Stimulated activated CD4-positive, alpha-beta T cell treated with anti-CD3 and anti-CD28 coated beads, TNF-alpha, amount 100 ng/mL, for 1 hour (primary cell): ENCODE measurements at regions not wholly inside any gene's neighbourhood (a gene's known extent, or its start where the extent isn't known, plus 50 kb on each side); places are given as distances from the start of the nearest gene placed in this dataset.

Source experiments
- DNase-seq, 3 donors: peaks; one replicate each; pipeline ENCODE4 v3.0.0-alpha.2; 2020; ENCODE audit warnings: low read depth in 3 of 3, low spot score in 1 of 3

DNA sequence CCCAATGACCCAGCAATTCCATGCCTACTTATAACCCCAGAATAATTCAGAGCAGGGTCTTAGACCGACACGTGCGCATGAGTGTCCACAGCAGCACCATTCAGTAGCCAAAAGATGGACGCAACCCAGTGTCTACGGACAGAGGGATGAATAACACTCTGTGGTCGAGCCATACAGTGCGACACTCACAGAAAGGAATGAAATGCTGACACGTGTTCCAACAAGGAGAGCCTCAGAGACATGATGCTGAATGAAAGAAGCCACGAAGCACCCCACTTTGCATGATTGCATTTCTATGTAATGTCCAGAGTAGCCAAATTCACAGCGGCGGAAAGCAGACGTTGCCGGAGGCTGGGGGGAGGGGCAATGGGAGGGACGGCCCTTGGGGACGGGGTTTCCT is 134.4 kb downstream of the CTTN start:
- DNase-seq = no peak

DNA sequence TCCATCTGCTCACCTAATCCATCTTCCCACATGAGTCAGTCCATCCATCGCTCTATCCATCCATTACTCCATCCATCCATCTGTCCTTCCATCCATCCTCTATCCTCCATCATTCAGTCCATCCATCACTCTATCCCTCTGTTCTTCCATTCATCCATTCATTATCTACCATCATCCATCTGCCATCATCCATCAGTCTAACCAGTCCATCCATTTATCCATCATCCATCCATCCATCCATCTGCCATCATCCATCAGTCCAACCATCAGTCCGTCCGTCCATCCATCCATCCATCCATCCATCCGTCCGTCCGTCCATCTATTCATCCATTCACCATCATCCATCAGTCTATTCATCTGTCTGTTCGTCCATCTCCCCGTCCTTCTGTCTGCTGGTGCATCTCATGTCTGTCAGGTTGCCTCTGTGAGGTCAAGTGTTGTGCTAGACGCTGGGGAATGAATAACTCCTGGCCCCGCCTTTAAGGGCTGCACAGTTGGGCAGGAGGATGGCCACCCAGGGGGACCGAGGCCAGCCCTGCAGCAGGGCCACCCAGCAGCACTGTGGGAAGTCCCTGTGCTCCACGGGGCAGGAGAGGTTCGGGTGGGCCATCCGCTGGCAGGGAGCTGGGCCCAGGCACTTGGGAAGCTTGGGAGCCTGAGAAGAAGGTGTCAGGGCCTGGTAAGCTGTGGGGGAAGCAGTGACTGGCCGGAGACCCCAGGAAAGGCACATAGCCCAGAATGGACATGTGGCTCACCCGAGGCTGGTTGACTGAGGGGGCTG is 137.1 kb downstream of the CTTN start:
- no peak for DNase-seq

DNA sequence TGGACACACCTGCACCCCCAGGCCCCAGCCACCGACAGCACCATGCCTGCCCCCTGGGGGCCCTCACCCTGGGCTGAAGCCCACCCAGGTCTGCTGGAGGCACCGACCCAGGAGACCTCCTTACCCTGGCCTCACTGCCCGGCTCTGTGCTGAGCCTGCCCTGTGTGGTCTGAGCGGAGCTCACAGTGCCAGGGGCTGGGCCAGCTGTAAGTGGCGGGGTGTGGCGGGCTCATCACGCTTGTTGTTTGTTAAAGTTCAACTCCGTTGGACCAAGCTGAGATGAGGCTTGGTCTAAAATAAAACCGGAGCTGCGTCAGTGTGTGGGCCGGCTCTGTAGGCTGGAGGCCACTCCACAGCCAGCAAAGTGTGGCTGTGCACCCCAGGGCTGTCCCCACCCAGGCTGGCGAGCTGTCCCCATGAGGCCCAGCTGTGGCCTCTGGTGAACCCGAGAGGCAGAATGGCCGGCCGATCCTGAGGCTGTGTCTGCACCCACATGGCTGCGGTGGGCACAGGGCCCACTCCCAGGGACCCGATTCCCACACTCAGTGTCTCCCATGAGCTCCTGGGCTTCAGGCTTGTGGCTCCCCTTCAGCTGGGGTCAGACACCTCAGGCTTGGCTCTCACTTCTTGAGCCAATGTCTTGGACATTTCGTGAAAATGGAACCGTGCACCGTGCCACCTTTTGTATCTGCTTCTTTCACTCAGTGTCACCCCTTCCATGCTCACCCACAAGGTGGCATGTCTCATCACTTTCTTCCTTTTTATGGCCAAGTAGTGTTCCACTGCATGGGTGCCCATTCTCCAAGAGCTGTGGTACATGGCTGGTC is 137.9 kb downstream of the CTTN start:
- no peak for DNase-seq

DNA sequence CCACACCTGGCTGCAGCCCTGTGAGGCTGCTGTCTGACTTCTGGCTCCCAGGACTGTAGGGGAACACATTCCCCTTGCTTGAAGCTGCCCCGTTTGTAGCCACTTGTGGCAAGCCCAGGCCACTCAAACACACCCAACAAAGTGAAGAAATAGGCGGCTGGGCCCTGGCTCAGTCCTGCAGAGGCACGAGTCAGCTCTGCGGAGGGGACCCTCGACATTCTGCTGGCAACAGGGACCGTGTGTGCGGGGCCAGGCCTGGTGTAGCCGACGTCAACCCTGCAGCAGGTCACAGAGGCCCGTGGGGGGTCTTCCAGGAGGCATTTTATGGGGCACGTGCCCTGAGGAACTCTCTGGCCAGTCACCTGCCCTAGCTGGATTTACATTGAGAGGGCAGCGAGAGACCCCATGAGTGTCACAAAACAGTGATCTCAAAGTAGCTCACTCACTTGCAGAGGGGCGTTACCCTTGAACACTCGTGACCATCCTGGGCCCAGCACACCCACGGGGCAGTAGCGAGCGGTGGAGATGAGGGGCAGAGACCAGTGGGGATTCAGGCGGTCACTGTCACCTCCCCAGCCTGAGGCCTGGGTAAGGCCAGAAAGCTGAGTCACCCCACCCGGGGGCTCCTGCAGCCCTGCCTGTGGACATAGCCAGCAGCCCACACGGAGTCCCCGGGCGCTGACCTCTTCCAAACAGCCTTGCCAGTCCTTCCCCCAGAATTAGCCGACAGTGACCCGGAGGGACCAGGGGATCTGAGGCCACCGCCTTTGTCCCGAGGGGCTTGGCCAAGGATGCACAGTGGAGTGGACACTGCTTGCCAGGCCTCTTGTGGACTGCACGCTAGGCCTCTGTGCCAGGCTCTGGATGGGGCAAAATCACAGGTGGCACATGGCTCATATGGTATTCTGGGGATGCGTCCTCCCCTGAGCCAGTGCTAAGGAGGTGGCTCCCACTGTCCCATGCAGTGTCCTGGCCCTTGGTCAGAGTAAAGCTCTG is 139.5 kb downstream of the CTTN start:
- DNase-seq = no peak

DNA sequence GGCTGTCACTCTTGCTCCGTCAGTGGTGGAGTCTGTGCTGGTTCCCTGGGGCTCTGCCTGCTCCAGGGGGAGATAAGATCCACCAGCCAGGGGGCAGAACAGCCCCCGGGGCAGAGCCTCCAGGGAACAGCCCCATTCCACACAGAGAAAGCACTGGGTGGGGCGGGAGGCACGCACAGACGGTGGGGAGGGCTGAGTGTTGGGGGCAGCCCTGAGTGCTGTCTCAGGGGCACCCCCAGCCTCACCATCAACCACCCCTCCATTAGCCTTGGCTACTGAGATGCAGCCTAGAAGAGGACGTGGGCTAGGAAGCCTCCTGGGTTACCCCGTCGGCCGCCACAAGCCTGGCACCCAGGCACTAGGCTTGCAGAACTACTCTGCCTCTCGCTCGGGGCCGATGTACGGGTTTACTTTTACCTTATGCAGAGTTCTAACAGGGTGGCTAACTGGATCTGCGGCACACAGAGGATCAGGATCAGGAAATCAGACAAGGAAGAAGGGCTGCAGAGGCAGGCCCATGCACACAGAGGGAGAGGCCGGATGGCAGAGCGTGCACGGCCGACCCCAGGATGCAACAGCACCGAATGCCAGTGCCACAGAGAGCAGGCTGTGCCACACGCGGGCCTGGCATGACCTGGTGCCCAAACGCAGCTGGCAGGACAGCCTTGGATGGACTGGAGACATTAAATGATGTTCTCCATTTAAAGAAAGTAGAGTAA is 140.5 kb downstream of the CTTN start:
- no peak for DNase-seq

DNA sequence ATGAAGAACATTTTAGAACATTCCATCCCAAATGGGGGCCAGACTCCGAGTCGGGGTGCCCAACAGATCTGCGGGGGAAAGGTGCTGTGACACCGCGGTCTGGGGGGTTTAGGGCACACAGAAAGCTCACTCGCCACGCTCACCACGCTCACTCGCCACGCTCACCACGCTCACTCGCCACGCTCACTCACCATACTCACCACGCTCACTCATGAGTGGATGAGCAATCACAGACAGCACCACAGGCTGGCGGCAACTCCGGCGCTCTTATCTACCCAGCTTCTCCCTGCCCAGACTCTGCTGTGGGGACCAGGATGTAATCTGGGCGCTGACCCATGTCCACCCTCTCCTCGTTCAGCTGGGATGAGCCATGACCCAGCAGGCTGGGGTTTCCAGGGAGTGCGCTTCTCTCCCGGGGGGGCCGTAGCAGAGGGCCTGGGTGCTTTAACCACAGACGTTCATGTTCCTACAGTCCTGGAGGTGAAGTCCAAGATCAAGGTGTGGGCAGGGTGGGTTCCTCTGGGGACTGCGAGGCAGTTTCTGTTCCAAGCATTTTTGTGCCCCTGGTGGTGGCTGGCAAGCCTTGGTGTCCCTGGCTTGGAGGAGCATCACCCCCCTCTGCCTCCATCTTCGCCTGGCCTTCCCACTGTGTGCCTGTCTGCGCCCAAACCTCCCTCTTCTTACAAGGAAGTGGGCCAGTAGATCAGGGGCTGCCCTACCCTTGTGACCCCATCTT is 141.2 kb downstream of the CTTN start:
- DNase-seq = no peak

DNA sequence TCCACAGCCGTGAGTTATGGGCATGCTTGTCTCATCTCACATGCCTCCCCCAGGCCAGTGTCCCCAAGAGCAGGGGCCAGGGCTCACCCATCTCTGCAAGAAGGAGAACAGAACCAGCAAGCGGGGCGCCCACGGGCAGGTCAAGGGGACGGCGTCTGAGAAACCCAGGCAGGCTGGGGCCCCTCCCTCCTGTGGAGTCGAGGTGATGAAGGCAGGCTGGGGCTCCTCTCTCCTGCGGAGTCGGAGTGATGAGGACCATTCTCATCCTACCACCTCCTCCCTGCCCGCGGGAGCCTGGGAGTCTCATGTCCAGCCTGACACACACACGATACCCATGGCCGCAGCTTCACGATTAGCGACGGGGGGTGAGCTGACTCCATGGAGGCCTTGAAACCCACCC is 141.9 kb downstream of the CTTN start:
- DNase-seq = no peak

DNA sequence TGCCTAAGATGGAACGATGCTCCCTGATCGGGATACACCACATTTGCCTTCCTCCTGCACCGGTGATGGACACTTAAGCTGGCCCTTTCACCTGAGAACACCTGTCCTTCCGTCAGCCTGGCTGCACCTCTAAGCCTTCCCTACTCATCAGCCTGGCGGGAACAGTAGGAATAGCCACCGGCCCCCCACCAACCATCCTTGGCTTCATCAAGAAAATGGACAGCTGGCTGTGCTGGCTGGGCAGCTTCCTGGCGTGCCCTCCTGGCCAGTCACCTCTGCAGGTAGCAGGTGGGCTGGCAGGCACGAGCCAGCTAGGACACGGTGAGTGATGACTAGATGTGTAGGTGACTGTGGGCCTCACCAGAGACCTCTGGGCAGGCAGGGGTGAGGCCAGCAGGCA is 142.8 kb downstream of the CTTN start:
- DNase-seq = no peak

DNA sequence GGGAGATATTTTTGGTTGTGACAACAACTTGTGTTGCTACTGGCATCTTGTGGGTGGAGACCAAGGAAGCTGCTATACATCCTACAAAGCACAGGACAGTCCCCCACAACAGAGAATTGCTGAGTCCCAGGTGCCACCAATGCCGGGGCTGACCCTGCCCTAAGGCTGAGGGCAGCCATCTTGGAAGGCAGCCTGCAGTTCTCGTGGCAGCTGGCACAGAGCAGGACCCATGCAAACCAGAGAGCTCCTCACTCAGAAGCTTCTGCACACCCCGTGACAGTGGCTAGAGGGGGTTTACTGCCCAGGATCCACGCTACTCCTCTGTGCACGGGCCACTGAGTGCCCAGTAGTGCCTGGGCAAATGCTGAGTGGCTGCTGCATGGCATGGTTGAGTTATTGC is 143.4 kb downstream of the CTTN start:
- DNase-seq = no peak

DNA sequence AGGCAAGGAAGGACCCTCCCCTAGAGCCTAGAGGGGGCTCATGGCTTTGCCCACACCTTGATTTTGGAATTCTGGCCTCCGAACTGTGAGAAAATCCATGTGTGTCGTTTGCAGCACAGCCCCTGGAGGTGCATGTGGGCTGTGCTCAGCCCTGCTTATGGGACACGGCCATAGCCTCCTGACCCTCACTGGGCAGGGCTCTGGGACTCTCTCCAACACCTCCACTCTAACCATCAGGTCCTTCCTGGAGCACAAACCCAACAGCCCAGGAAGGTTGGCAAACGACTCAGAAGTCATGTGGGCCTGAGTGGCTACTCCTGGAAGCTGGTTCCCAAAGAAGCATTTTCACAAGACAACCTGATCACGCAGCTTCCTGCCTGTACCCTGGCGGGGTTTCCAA is 144.1 kb downstream of the CTTN start:
- DNase-seq = no peak

DNA sequence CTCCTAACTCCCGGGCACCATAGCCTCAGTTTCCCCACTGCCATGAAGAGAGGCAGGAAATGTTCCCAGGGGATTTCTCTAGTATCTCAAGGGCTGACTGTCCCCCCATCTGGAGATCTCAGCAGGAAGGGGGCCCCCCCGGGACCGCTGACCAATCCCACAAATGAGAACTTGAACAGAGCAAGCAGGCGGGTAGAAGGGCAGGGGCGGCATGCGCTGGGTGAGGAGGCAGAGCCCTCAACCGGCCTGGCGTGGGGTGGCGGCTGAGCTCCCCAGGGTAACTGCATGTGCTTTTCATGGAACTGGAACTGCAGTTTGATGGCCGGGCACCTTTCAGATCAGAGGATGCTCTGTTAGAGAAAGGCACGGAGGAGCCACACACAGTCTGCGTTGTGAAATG is 144.5 kb downstream of the CTTN start:
- no peak for DNase-seq

DNA sequence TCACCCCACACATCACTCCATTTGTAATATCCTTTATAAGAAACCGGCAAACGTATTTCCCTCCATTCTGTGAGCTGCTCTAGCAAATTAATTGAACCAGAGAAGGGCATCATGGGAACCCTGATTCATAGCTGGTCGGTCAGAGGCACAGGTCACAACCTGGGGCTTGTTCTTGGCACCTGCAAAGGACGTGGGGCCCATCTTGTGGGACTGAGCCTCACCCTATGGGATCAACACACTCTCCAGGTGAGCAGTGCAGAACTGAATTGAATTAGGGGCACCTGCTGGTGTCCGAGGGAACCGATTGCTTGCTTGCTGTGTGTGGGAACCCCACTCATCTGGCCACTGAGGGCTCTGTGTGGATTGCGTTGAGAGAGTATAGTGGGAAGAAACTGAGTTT is 145.3 kb downstream of the CTTN start:
- no peak for DNase-seq

DNA sequence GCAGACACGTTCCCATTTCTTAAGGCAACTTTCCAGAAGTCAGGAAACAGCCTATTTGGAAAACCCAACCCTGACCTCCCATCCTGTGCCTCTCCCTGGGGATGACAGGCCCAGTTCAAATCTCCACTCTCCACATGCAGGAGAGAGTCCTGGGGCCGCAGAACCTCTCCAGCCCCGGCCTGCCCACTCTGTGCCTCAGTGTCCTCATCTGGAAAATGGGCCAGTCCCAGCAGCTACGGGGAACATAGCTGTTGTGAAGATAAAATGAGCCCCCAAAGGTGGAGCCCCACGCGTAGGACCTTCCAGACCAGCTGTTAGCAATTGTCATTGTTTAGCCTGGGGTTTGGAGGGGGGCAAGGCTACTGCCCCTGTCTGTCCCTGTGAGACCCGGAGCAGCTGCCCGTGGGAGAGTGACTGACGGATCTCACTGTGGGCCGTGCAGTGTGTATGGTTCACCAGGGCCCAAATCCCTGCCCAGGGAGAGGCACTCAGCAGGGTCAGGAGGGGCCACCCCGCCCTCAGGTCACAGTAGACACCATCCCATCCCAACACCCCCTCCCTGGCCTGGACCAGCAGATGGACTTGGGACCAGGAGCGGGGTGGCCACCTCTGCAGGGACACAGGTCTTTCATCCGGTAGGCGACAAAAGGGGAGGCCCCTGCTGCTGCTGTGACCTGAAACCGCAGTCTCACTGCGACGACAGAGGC is 145.9 kb downstream of the CTTN start:
- no peak for DNase-seq

DNA sequence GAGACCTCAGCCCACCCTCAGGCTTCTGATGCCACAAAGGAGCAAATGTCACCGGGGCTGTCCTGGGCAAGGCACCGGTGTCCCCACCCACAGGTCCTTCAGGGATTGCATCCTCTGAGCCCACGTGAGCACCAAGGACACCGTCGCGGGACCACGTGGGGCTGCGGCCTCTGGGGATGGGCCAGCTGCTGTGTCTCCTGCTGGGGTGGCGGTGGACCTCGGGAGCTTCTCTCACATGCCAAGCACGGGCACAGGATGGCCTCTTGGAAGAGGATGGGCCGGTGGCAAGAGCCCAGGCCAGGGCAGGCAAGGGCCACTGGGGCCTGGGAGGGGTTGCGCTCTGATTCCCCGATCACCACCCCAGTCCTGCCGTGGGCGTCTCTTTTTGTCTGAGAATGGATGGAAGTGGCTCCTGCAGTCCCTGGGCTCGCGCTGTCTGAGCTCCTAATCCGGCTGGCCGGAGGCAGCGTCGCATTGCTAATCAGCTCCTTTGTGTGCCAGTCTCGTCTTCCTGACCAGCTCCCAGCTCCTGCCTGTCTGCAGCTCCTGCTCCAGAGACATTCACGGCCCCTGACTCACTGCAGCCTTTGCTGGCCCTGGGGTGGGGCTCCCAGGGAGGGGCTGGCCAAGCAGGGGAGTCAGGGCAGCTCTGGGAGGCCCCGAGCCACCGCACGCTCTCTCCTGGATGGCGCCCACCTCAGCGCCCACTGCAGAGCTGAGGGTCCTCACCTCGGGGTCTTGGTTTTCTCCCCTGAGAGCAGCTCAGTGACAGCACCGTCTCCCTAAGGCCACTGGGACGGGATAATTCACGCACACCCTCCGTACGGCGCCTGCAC is 146.7 kb downstream of the CTTN start:
- no peak for DNase-seq

DNA sequence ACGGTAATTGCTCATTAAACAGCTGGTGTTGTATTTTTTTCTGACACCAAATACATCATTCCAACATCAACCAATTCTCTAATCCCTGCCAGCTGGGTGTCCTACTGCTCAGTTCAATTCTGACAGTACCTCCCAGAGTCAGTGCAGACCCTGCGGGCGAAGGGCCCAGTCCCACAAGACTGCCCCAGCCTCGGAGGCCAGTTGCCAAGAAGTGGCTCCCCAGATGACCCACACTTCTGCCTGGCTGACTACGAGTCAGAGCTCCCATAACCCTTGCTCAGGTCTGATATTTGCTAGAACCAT is 147.2 kb downstream of the CTTN start:
- DNase-seq = no peak

DNA sequence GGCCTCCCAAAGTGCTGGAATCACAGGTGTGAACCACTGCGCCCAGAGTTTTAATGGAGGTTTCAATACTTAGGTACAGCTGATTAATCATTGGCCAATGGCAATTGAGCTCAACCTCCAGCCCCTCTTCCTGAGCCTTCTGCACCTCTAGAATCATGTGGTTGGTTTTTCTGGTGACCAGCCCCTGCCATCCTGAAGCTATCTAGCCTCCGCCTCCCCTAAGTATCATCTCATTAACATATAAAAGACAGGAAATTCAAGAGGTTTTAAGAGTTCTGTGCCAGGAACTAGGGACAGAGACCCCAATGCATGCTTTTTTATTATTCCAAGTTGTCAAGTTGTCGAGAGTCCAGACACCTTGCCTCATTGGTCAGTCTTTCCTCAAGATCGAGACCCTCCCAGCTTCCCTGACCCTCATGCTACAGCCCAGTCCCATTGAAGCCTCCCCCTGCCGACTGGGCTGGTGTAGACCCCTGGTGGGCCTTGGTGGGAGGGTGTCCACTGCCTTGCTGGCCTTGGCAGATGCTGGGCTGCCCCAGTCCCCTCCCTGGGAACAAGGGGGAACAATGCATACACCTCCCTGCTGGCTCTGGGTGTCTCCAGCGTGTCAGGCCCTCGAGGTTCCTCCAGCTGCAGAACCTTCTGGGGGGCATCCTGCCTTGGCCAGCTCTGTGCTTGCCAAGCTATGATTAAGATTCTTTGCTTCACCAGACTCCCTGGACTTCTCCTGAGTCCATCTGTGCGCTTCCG is 148.0 kb downstream of the CTTN start:
- no peak for DNase-seq

DNA sequence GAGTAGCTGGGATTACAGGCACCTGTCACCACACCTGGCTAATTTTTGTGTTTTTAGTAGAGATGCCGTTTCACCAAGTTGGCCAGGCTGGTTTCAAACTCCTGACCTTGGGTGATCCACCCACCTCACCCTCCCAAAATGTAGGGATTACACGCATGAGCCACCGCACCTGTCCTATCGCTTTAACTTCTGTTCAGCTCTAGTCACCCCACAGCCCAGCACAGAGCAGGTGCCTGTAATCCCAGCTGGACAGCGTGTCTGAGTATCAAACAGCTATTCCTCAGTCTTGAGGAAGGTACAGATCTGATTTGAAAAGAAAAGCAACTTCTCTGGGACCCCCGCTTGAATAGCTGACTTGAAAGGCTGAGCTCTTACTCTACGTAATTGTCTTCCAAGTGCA is 149.1 kb downstream of the CTTN start:
- no peak for DNase-seq
